ENCODE measurements at regions not wholly inside any gene's neighbourhood (a gene's known extent, or its start where the extent isn't known, plus 50 kb on each side); places are given as distances from the start of the nearest gene placed in this dataset.

GRCh38 chr18:56118422-56118821 is 520.0 kb downstream of the TXNL1 start:
- Histone ChIP-seq H3K27ac (ENCODE audit: low read depth, low read length) (no peak overlapping the region), H3K4me1 (ENCODE audit: control insufficient read depth, low read length) (no peaks in the 10 kb centered on the region), H4K20me1 (ENCODE audit: control insufficient read depth, insufficient read depth, low read depth, low read length) (no peaks in the 10 kb centered on the region), H3K9me2 (replicated peaks; ENCODE audit: control insufficient read depth, low read length) (no peaks in the 10 kb centered on the region), H3K9me3 (ENCODE audit: control insufficient read depth, insufficient read depth, low read length) (no peaks in the 10 kb centered on the region), H3K27me3 (ENCODE audit: control insufficient read depth, low read length) (peaks cover 11% of the 10 kb centered on the region), H3F3A (ENCODE audit: control insufficient read depth, insufficient read depth) (no peaks in the 10 kb centered on the region), H3K4me3 (ENCODE audit: low read length) (no peak overlapping the region), H3K36me3 (ENCODE audit: control insufficient read depth, low read length) (no peaks in the 10 kb centered on the region), H3K4me2 (ENCODE audit: low read length) (no peak overlapping the region), H3K79me2 (ENCODE audit: control insufficient read depth, low read length) (no peaks in the 10 kb centered on the region)
- TF ChIP-seq EZH2phosphoT487 (IDR thresholded peaks at IDR 0.05; ENCODE audit: borderline replicate concordance, low read length) (no peak), CTCF (IDR thresholded peaks at IDR 0.05; ENCODE audit: low read depth, low read length, poor library complexity, severe bottlenecking) (no peak)

- Histone ChIP-seq H3K27me3 (ENCODE audit: control insufficient read depth, low read length) (peaks cover 11% of the 10 kb centered on the region), H3K4me1 (ENCODE audit: control insufficient read depth, low read length) (no peaks in the 10 kb centered on the region)
Measured at GRCh38 chr18:56115071-56116015, 523.0 kb downstream of the TXNL1 start.

GRCh38 chr18:56112984-56113383 is 525.0 kb upstream of the TCF4 start:
- Histone ChIP-seq H3K27ac (ENCODE audit: low read depth, low read length) (no peak overlapping the region), H3K9me3 (ENCODE audit: control insufficient read depth, insufficient read depth, low read length) (no peaks in the 10 kb centered on the region), H3K4me3 (ENCODE audit: low read length) (no peak overlapping the region), H3K4me2 (ENCODE audit: low read length) (no peak overlapping the region), H3F3A (ENCODE audit: control insufficient read depth, insufficient read depth) (no peaks in the 10 kb centered on the region), H3K79me2 (ENCODE audit: control insufficient read depth, low read length) (no peaks in the 10 kb centered on the region), H3K9me2 (replicated peaks; ENCODE audit: control insufficient read depth, low read length) (no peaks in the 10 kb centered on the region), H3K4me1 (ENCODE audit: control insufficient read depth, low read length) (no peaks in the 10 kb centered on the region), H4K20me1 (ENCODE audit: control insufficient read depth, insufficient read depth, low read depth, low read length) (no peaks in the 10 kb centered on the region), H3K36me3 (ENCODE audit: control insufficient read depth, low read length) (no peaks in the 10 kb centered on the region), H3K27me3 (ENCODE audit: control insufficient read depth, low read length) (peaks cover 15% of the 10 kb centered on the region)
- no peak for TF ChIP-seq CTCF (IDR thresholded peaks at IDR 0.05; ENCODE audit: low read depth, low read length, poor library complexity, severe bottlenecking)
- TF ChIP-seq EZH2phosphoT487 (IDR thresholded peaks at IDR 0.05; ENCODE audit: borderline replicate concordance, low read length) = no peak

More at GRCh38 chr18:56115071-56116015, 523.0 kb downstream of the TXNL1 start:
- Histone ChIP-seq H3K4me2 (ENCODE audit: low read length) (no peak overlapping the region), H3K4me3 (ENCODE audit: low read length) (no peak overlapping the region), H3K27ac (ENCODE audit: low read depth, low read length) (no peak overlapping the region), H4K20me1 (ENCODE audit: control insufficient read depth, insufficient read depth, low read depth, low read length) (no peaks in the 10 kb centered on the region), H3K79me2 (ENCODE audit: control insufficient read depth, low read length) (no peaks in the 10 kb centered on the region), H3K36me3 (ENCODE audit: control insufficient read depth, low read length) (no peaks in the 10 kb centered on the region), H3K9me2 (replicated peaks; ENCODE audit: control insufficient read depth, low read length) (no peaks in the 10 kb centered on the region), H3F3A (ENCODE audit: control insufficient read depth, insufficient read depth) (no peaks in the 10 kb centered on the region), H3K9me3 (ENCODE audit: control insufficient read depth, insufficient read depth, low read length) (no peaks in the 10 kb centered on the region)
- TF ChIP-seq EZH2phosphoT487 (IDR thresholded peaks at IDR 0.05; ENCODE audit: borderline replicate concordance, low read length) = no peak
- no peak for TF ChIP-seq CTCF (IDR thresholded peaks at IDR 0.05; ENCODE audit: low read depth, low read length, poor library complexity, severe bottlenecking)
